Neural progenitor cell (in vitro differentiated cells): ENCODE measurements at regions not wholly inside any gene's neighbourhood (a gene's known extent, or its start where the extent isn't known, plus 50 kb on each side); places are given as distances from the start of the nearest gene placed in this dataset.

Source experiments
- DNase-seq: peaks from one replicate; pipeline ENCODE4 v3.0.0-alpha.2; 2016; ENCODE audit warnings: low spot score
- H2AFZ ChIP-seq: fragments of 200-600 bp; sonication (generic); replicated peaks from 2 replicates; pipeline ENCODE4 v1.6.1; 2016; ENCODE audit warnings: antibody characterized with exemption
- H3F3A ChIP-seq: fragments of 200-600 bp; sonication (generic); 2 replicates; pipeline ENCODE4 v1.6.1; 2016; ENCODE audit warnings: antibody characterized with exemption, low read depth
- H3K27ac ChIP-seq: fragments of 200-600 bp; sonication (generic); 2 replicates; pipeline ENCODE4 v1.5.1; 2016; ENCODE audit warnings: mild to moderate bottlenecking
- H3K27me3 ChIP-seq: fragments of 200-600 bp; sonication (generic); 2 replicates; pipeline ENCODE4 v1.6.1; 2016; ENCODE audit warnings: mild to moderate bottlenecking, moderate library complexity
- H3K36me3 ChIP-seq: fragments of 200-600 bp; sonication (generic); 2 replicates; pipeline ENCODE4 v1.5.1; 2016
- H3K4me1 ChIP-seq: fragments of 200-600 bp; sonication (generic); 2 replicates; pipeline ENCODE4 v1.6.1; 2016; ENCODE audit warnings: mixed run types
- H3K4me2 ChIP-seq: fragments of 200-600 bp; sonication (generic); 2 replicates; pipeline ENCODE4 v1.6.1; 2016
- H3K4me3 ChIP-seq: fragments of 200-600 bp; sonication (generic); 2 replicates; pipeline ENCODE4 v1.5.1; 2016
- H3K79me2 ChIP-seq: fragments of 200-600 bp; sonication (generic); 2 replicates; pipeline ENCODE4 v1.6.1; 2016; ENCODE audit warnings: low read depth
- H3K9ac ChIP-seq: fragments of 200-600 bp; sonication (generic); 2 replicates; pipeline ENCODE4 v1.6.1; 2016
- H3K9me3 ChIP-seq: fragments of 200-600 bp; sonication (generic); 2 replicates; pipeline ENCODE4 v1.5.1; 2016; ENCODE audit warnings: low read depth
- H4K20me1 ChIP-seq: fragments of 200-600 bp; sonication (generic); 2 replicates; pipeline ENCODE4 v1.6.1; 2016; ENCODE audit warnings: low read depth
- H3K27ac Mint-ChIP-seq: 3 replicates; pipeline ENCODE4 v1.8.0; 2021; ENCODE audit warnings: mixed read lengths
- H3K27me3 Mint-ChIP-seq: 2 replicates; pipeline ENCODE4 v1.8.0; 2022; ENCODE audit warnings: low read depth, mild to moderate bottlenecking, inconsistent platforms, moderate library complexity, mixed read lengths; ENCODE audit not compliant: insufficient read depth
- H3K36me3 Mint-ChIP-seq: 3 replicates; pipeline ENCODE4 v1.8.0; 2021; ENCODE audit warnings: mixed read lengths
- H3K4me1 Mint-ChIP-seq: 3 replicates; pipeline ENCODE4 v1.8.0; 2021; ENCODE audit warnings: mixed read lengths
- H3K4me3 Mint-ChIP-seq: 3 replicates; pipeline ENCODE4 v1.8.0; 2021; ENCODE audit warnings: mild to moderate bottlenecking, moderate library complexity, mixed read lengths
- H3K9me3 Mint-ChIP-seq: 3 replicates; pipeline ENCODE4 v1.8.0; 2020; ENCODE audit warnings: mixed read lengths
- CTCF ChIP-seq: fragments of 200-600 bp; sonication (generic); IDR thresholded peaks from 2 replicates; pipeline ENCODE4 v1.5.1; 2017; ENCODE audit warnings: antibody characterized with exemption, mild to moderate bottlenecking
- EZH2 ChIP-seq: fragments of 200-600 bp; sonication (generic); IDR thresholded peaks from 2 replicates; pipeline ENCODE4 v1.6.1; 2017; ENCODE audit warnings: antibody characterized with exemption, mild to moderate bottlenecking, moderate library complexity
- EZH2phosphoT487 ChIP-seq: fragments of 200-600 bp; sonication (generic); IDR thresholded peaks from 2 replicates; pipeline ENCODE4 v1.6.1; 2017; ENCODE audit warnings: antibody characterized with exemption

- peaks cover 4% of the 10 kb centered on the region for H3K4me1 Mint-ChIP-seq
- Histone ChIP-seq H3K4me1 (peaks cover 10% of the 10 kb centered on the region), H3K4me2 (no peak overlapping the region), H3K27ac (no peak overlapping the region), H4K20me1 (no peaks in the 10 kb centered on the region), H3K27me3 (no peaks in the 10 kb centered on the region), H2AFZ (peak overlapping the region; percentile 33), H3K9ac (no peak overlapping the region), H3K4me3 (no peak overlapping the region), H3K9me3 (no peaks in the 10 kb centered on the region), H3K79me2 (no peaks in the 10 kb centered on the region), H3K36me3 (no peaks in the 10 kb centered on the region), H3F3A (no peaks in the 10 kb centered on the region)
- TF ChIP-seq EZH2 (no peak), CTCF (no peak), EZH2phosphoT487 (no peak)
- no peaks in the 10 kb centered on the region for H3K9me3 Mint-ChIP-seq
- no peaks in the 10 kb centered on the region for H3K27me3 Mint-ChIP-seq
- H3K36me3 Mint-ChIP-seq: no peaks in the 10 kb centered on the region
- no peak overlapping the region for H3K4me3 Mint-ChIP-seq
- DNase-seq: no peak
- no peak overlapping the region for H3K27ac Mint-ChIP-seq
These were observed 517.2 kb downstream of the SUCLG1 start for GRCh38 chr2:83941886-83942285.

GRCh38 chr2:83933749-83934148, 525.3 kb downstream of the SUCLG1 start:
- Histone ChIP-seq H3K4me2 (no peak overlapping the region), H3K9ac (no peak overlapping the region), H3K4me1 (no peaks in the 10 kb centered on the region), H3K79me2 (no peaks in the 10 kb centered on the region), H4K20me1 (no peaks in the 10 kb centered on the region), H3K36me3 (no peaks in the 10 kb centered on the region), H3K9me3 (no peaks in the 10 kb centered on the region), H3F3A (no peaks in the 10 kb centered on the region), H3K27me3 (no peaks in the 10 kb centered on the region), H2AFZ (no peak overlapping the region), H3K4me3 (no peak overlapping the region), H3K27ac (no peak overlapping the region)
- no peak for DNase-seq
- H3K27ac Mint-ChIP-seq: no peak overlapping the region
- no peaks in the 10 kb centered on the region for H3K27me3 Mint-ChIP-seq
- no peak overlapping the region for H3K4me3 Mint-ChIP-seq
- H3K4me1 Mint-ChIP-seq: no peaks in the 10 kb centered on the region
- no peaks in the 10 kb centered on the region for H3K36me3 Mint-ChIP-seq
- TF ChIP-seq CTCF: no peak
- H3K9me3 Mint-ChIP-seq: no peaks in the 10 kb centered on the region

- Histone ChIP-seq H3K4me3 (no peak overlapping the region), H3K79me2 (no peaks in the 10 kb centered on the region), H3K9ac (no peak overlapping the region), H3K9me3 (no peaks in the 10 kb centered on the region), H3K36me3 (no peaks in the 10 kb centered on the region), H2AFZ (no peak overlapping the region), H3K27me3 (no peaks in the 10 kb centered on the region), H3K4me2 (no peak overlapping the region), H3K27ac (no peak overlapping the region), H3F3A (no peaks in the 10 kb centered on the region), H3K4me1 (no peaks in the 10 kb centered on the region), H4K20me1 (no peaks in the 10 kb centered on the region)
- TF ChIP-seq EZH2 (no peak), CTCF (no peak), EZH2phosphoT487 (no peak)
- Mint-ChIP-seq H3K27ac (no peak overlapping the region), H3K4me1 (no peaks in the 10 kb centered on the region), H3K36me3 (no peaks in the 10 kb centered on the region), H3K9me3 (no peaks in the 10 kb centered on the region), H3K4me3 (no peak overlapping the region), H3K27me3 (no peaks in the 10 kb centered on the region)
- DNase-seq: no peak
These were observed 535.5 kb downstream of the SUCLG1 start for GRCh38 chr2:83923531-83923930.

DNA sequence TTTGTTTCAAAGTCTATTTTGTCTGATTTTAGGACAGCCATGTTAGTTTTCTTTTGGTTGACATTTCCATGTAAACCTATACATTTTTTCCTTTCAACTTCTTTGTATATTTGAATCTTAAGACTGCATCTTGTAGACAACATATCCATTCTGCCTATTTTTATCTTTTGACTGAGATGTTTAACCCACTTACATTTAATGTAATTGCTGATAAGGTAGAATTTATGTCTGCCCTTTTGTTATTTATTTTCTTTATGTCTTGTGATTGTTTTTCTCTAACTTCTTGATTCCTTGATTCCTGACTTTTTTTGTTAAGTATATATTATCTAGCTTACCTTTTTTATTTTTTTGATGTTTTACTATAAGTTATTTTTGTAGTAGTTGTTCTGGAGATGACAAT, 542.5 kb downstream of the SUCLG1 start:
- Mint-ChIP-seq H3K27me3 (no peaks in the 10 kb centered on the region), H3K36me3 (no peaks in the 10 kb centered on the region), H3K4me3 (no peak overlapping the region), H3K27ac (no peak overlapping the region), H3K4me1 (no peaks in the 10 kb centered on the region), H3K9me3 (no peaks in the 10 kb centered on the region)
- H3F3A ChIP-seq: no peaks in the 10 kb centered on the region
- no peak for TF ChIP-seq EZH2phosphoT487
- TF ChIP-seq CTCF: no peak
- no peak for TF ChIP-seq EZH2
- no peak overlapping the region for H3K4me3 ChIP-seq
- no peaks in the 10 kb centered on the region for H3K27me3 ChIP-seq
- H3K4me1 ChIP-seq: no peaks in the 10 kb centered on the region
- H3K27ac ChIP-seq: no peak overlapping the region
- no peak for DNase-seq
- H4K20me1 ChIP-seq: no peaks in the 10 kb centered on the region
- no peak overlapping the region for H2AFZ ChIP-seq
- H3K9ac ChIP-seq: no peak overlapping the region
- H3K79me2 ChIP-seq: no peaks in the 10 kb centered on the region
- H3K36me3 ChIP-seq: no peaks in the 10 kb centered on the region
- no peak overlapping the region for H3K4me2 ChIP-seq
- H3K9me3 ChIP-seq: no peaks in the 10 kb centered on the region
